Ramos (cell line): ENCODE measurements at regions not wholly inside any gene's neighbourhood (a gene's known extent, or its start where the extent isn't known, plus 50 kb on each side); places are given as distances from the start of the nearest gene placed in this dataset.

Experiments
- in situ Hi-C: fragments of 300-500 bp; cut with MboI; formaldehyde crosslinking; loops from one replicate; pipeline ENCODE4 v1.14.3; 2022; ENCODE audit warnings: low sequenced_read_pairs; ENCODE audit not compliant: unreplicated experiment

GRCh38 chr2:164110515-164110914 is 374.7 kb upstream of the FIGN start:
- in situ Hi-C loops = no loop called here

DNA sequence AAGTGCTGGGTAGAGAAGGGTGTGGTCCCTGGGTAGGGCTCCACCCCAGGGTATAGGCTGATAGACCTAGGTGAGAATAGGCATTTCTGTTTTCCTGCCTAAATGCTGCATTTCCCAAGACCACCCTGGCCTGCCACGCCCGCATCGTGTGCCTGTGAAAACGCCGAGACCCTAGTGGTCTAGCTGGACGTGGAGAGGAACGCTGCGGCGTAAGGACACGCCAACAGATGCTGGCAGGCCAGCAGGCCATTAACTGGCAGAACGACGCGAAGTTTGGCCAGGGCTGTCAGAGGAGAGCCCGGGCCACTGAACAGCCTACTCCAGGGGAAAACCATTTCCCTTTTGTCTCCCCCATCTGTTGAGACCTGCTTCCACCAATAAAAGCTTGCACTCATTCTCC is 373.2 kb upstream of the FIGN start:
- in situ Hi-C loops = no loop called here

- in situ Hi-C loops = no loop called here
Measured at GRCh38 chr2:164103271-164103670, 367.5 kb upstream of the FIGN start.

DNA sequence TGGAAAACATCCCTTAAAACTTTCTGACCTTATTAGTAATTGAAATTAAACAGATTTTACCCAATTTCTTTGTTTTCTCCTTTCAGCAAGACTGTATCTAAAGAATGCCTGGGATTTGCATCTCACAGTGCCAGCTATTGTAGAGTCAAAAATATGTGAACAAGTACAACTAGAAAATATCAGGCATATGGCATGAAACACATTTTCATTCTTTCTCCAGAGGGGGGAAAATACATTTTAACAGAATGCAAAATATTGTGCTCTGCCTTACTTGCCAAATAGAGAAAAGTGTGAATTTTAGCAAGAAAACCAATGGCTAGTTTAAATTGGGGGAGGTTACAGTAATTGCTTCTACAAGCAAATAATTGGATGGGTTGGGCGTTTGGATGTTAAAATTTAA is 366.6 kb upstream of the FIGN start:
- in situ Hi-C loops = no loop called here

DNA sequence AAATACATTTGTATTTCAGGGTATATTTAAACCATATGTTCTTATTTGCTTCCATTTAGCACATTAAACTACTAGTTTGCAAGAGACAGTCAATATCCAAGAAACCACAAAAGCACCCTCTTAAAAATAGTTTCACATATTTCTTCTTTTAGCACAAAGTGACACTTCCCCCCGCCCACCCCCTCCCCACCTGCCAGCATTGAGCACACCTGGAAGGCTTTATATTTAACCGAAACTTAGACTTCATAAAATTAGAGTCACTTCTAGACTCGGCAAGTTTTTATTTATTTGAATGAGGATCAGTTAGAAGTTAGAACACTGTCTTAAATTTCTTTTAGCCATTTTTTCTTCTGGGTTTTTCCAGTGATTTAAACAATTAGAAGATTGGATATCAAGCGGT is 355.9 kb upstream of the FIGN start:
- in situ Hi-C loops = no loop called here

DNA sequence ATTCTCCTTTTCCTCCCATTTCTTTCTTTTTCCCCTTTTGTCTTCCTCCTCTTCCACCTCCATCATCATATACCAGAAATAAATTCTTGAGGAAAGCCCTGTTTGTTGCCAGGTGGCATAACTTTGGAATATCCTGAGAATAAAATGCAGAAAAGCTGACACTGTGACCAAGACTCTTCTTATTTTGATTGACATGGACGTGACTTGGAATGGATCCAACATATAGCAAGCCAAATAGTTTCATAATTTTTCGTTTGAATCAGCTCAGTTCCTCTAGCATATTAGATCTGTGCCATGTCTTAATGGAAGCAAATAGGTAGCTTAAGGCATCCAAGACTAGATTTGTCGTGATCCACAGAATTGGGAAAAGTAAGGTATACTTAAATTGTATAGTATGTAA is 354.7 kb upstream of the FIGN start:
- in situ Hi-C loops = no loop called here

- in situ Hi-C loops = no loop called here
Measured at GRCh38 chr2:164084066-164084465, 348.3 kb upstream of the FIGN start.

- in situ Hi-C loops = no loop called here
Measured at GRCh38 chr2:164080486-164080885, 344.7 kb upstream of the FIGN start.

DNA sequence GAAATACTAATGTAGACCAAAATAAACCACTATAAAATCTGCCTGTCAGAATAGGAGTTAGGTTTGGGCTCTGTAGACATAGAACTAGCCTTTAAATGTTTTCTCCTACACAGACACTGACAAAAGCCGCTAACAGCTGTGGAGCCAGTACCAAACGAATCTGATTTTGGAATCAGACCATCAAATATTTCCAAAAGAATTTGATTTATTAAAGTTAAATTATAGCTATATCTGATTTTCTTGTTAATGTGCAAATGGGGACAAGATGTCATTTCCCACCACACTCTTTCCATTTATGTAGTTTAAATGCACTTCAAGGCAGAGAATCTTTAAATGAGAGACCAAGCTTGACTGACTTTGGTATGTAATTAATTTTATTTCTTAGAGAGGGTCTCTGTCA is 343.4 kb upstream of the FIGN start:
- in situ Hi-C loops = no loop called here

DNA sequence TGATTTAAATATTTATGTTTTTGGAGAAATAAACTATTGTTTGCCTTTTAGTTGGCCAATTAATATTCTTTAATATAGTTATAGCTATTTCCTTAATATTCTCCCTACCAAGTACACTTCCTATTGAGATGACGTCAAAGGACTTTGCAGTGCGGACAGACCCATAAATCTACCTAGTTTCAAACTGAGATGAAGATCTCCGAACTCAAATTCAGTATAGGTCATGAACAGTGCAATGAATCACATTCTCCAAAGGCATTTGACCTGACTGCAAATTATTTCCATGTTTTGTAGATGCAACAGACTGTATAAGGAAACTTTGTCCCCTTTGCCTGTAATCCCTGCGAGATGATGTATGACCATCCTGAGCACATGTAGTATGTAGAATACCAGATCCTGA is 342.6 kb upstream of the FIGN start:
- in situ Hi-C loops = no loop called here

- in situ Hi-C loops = loop anchor here (25.0 kb wide), 1 partner anchor 886 kb away; no protein-coding TSS in a partner anchor
Measured at GRCh38 chr2:164073101-164074074, 337.6 kb upstream of the FIGN start.

DNA sequence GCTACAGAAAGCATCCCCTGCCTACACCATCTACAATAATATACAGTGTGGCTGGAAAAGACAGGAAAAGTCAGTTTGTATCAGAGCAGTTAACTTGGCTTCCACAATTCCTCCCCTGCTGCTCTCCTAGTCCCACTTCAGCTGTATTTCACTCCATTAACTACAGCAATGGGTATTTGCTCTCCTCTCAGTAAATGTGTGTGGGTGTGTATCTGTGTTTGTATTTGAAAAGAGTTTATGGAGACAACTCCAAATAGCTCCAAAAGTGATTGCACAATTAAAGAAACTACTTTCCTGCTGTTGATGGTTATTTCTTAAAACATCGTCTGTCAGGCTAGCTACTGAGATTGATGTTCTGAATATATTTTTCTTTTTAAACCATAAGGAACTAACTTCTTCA is 333.7 kb upstream of the FIGN start:
- in situ Hi-C loops = loop anchor here (25.0 kb wide), 1 partner anchor 882 kb away; no protein-coding TSS in a partner anchor

DNA sequence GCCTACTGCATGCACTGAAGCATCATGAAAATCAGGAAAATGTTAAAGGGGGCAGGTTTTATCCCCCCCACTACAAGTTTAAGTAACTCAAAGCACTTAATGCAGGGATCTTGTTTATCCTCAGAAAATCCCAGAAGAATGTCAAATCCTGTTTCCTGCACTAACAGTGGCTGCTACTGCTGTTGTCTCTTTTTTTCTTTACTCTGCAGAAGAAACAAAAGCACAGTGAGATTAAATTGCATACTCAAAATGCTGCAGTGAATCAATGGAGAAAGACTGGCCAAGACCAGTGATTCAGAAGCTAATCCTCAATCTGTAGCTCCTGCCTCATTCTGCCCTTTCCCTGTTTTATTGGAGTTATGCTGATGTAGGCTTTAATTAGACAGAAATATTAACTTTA is 332.3 kb upstream of the FIGN start:
- in situ Hi-C loops = loop anchor here (25.0 kb wide), 1 partner anchor 881 kb away; no protein-coding TSS in a partner anchor

GRCh38 chr2:164066095-164066494 is 330.3 kb upstream of the FIGN start:
- in situ Hi-C loops = loop anchor here (25.0 kb wide), 1 partner anchor 879 kb away; no protein-coding TSS in a partner anchor

DNA sequence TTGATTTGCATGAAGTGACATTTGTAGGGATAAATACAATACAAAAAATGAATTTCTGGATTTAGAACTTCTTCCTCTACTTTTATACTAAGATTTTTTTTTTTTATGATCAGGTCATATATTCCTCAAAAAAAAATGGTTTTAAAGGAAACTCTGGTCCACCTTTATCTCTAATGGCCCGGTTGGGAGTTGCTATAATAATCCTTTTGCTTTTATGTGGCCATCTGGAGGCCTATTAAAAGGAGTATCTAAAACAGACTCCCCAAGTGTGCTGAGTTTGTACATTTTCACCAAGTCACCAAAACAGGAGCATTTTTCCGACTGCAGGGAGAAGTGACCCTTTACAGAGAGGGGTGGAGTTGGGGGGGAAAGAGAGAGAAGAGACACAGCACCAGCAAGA is 329.2 kb upstream of the FIGN start:
- in situ Hi-C loops = loop anchor here (25.0 kb wide), 1 partner anchor 878 kb away; no protein-coding TSS in a partner anchor

GRCh38 chr2:164061129-164061746 is 325.4 kb upstream of the FIGN start:
- in situ Hi-C loops = loop anchor here (25.0 kb wide), 1 partner anchor 874 kb away; no protein-coding TSS in a partner anchor

GRCh38 chr2:164060031-164060430 is 324.2 kb upstream of the FIGN start:
- in situ Hi-C loops = loop anchor here (25.0 kb wide), 1 partner anchor 873 kb away; no protein-coding TSS in a partner anchor

GRCh38 chr2:164055623-164056022 is 319.8 kb upstream of the FIGN start:
- in situ Hi-C loops = loop anchor here (25.0 kb wide), 1 partner anchor 868 kb away; no protein-coding TSS in a partner anchor

DNA sequence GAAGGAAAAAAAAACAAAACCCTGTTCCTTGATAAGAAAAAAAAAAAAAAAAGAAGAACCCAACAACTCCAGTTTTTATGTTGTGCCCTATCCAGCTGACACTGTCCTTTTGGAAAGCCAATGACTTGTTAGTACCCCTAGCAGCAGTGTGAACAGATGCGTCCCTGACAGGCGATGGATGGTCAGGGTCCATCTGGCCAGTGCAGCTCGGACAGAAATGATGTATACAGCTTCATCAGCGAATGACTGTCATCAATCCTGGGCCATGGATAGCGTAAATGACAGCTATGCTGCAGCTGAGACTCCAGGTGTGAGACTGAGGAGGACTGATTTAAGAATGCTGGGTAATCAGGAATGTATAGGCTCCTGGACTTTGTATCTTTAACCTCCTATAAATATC is 318.8 kb upstream of the FIGN start:
- in situ Hi-C loops = loop anchor here (25.0 kb wide), 1 partner anchor 867 kb away; no protein-coding TSS in a partner anchor

DNA sequence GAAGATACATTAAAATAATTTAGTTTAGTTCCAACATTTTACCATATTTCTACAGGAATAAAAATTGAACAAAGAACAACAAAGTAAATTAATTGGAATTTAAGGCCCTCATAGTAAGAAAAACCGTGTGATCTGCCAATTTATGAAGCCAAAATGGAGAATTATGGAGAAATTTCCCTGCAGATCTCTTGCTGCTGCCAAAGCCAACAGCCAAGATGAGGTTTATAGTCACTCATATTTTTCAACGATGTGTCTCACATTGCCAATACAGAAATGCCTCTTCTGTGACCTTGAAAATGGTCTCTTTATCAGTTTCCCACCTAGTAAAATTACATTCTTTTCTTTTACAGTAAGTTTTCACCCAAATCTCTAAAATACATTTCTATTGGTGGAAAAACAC is 317.2 kb upstream of the FIGN start:
- in situ Hi-C loops = loop anchor here (25.0 kb wide), 1 partner anchor 866 kb away; no protein-coding TSS in a partner anchor

- in situ Hi-C loops = loop anchor here (25.0 kb wide), 1 partner anchor 865 kb away; no protein-coding TSS in a partner anchor
Measured at GRCh38 chr2:164052006-164052405, 316.2 kb upstream of the FIGN start.
